Ascending aorta (tissue), 2 donors: ENCODE measurements at regions not wholly inside any gene's neighbourhood (a gene's known extent, or its start where the extent isn't known, plus 50 kb on each side); places are given as distances from the start of the nearest gene placed in this dataset.
A peak's percentile ranks its signal among the peaks of the same experiment; 100 is the strongest.

Experiments
- DNase-seq, 2 donors: peaks; one replicate each; pipeline ENCODE4 v3.0.0-alpha.2; 2019; ENCODE audit warnings: low spot score in 2 of 2
- H3K27ac ChIP-seq, 2 donors: fragments of 200-600 bp; sonication (generic); one replicate each; pipeline ENCODE4 v1.5.1; 2016 to 2017; ENCODE audit warnings: mild to moderate bottlenecking in 1 of 2
- H3K27me3 ChIP-seq: fragments of 200-600 bp; sonication (generic); one replicate; pipeline ENCODE4 v1.5.1; 2017
- H3K36me3 ChIP-seq, 2 donors: fragments of 200-600 bp; sonication (generic); one replicate each; pipeline ENCODE4 v1.5.1; 2016
- H3K4me1 ChIP-seq, 2 donors: fragments of 200-600 bp; sonication (generic); one replicate each; pipeline ENCODE4 v1.5.1; 2016 to 2017; ENCODE audit warnings: mild to moderate bottlenecking in 1 of 2
- H3K4me3 ChIP-seq, 2 donors: fragments of 200-600 bp; sonication (generic); one replicate each; pipeline ENCODE4 v1.5.1; 2016 to 2017; ENCODE audit warnings: mild to moderate bottlenecking in 1 of 2
- H3K9me3 ChIP-seq, 2 donors: fragments of 200-600 bp; sonication (generic); one replicate each; pipeline ENCODE4 v1.5.1; 2016
- intact Hi-C: fragments of 100-400 bp; cut with DNase I; formaldehyde crosslinking; loops from one replicate; pipeline ENCODE4 v1.15.1; 2023
- TF ChIP-seq, protein P1 (sequence below), 3 experiments: fragments of 200-600 bp in 2 of 3; fragments of 450-650 bp in 1 of 3; sonication (generic) in 2 of 3; IDR thresholded peaks; one replicate each; pipeline ENCODE4 v1.5.1; 2016 to 2019; ENCODE audit warnings: antibody characterized with exemption in 3 of 3, mild to moderate bottlenecking in 1 of 3, moderate library complexity in 1 of 3

DNA sequence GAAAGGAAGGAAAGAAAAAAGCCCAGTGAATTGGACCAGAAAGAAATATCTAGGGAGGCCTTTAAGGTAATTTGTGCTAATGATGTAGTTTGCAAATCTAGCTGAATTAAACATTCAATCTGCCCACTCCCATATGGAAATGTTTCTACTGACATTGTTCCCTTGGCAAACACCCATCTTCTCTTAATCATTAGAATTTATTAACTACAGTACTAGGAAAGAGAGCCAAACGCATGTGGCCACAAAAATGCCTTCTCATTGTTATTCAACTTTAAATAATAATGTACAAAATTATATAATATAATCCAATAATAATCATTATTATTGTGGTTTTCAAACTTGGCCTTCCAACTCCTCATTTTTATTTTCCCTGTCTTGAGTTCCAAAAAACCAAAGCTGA is 234.7 kb downstream of the NHLRC3 start:
- Histone ChIP-seq H3K36me3 (no peaks in the 10 kb centered on the region), H3K9me3 (no peaks in the 10 kb centered on the region), H3K27ac (no peak overlapping the region), H3K4me1 (no peaks in the 10 kb centered on the region), H3K4me3 (no peak overlapping the region), H3K27me3 (no peaks in the 10 kb centered on the region)
- DNase-seq, result no peak
- TF ChIP-seq, protein P1, sequence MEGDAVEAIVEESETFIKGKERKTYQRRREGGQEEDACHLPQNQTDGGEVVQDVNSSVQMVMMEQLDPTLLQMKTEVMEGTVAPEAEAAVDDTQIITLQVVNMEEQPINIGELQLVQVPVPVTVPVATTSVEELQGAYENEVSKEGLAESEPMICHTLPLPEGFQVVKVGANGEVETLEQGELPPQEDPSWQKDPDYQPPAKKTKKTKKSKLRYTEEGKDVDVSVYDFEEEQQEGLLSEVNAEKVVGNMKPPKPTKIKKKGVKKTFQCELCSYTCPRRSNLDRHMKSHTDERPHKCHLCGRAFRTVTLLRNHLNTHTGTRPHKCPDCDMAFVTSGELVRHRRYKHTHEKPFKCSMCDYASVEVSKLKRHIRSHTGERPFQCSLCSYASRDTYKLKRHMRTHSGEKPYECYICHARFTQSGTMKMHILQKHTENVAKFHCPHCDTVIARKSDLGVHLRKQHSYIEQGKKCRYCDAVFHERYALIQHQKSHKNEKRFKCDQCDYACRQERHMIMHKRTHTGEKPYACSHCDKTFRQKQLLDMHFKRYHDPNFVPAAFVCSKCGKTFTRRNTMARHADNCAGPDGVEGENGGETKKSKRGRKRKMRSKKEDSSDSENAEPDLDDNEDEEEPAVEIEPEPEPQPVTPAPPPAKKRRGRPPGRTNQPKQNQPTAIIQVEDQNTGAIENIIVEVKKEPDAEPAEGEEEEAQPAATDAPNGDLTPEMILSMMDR (IDR thresholded peaks at IDR 0.05), result no peak
- intact Hi-C loops, result loop anchor here (5.0 kb wide), 1 partner anchor 329 kb away; the partner anchor contains the start of gene LHFPL6

DNA sequence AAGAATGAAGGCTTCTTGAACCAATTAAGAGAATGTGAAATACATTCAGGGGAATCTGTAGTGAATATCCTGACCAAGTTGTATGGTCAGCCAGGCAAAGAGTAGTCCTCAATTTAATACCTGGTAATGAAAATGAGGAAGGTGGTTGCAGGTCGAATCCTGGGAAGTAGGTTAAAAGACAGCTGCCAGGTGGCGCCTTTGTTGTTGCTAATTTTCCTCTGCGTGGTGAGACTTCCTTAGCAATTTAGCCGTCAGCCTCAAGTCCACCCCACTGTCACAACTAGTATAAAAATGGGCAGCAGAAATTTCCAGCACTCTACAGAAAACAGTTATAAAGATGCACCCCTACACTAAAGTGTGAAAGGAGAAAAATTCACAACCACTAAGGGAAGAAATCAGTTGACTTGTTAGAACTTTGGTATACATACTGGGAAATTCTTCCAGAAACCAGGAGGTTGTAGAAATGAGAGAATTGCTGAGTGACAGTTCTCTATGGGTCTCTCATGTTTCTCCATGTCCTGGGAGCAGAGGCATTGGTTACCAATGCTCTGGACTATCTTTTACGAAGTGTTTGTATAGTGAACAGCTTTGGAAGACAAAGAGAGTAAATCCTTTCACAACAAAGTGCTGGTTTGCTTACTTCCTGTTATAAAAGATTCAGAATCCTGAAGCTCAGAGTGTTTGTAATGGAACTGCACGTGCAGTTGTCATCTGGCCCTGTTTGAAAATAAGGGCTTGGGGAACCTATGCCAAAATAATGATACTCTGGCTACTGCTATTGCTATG is 235.9 kb downstream of the NHLRC3 start:
- Histone ChIP-seq H3K27me3 (no peaks in the 10 kb centered on the region), H3K4me1 (no peaks in the 10 kb centered on the region), H3K9me3 (no peaks in the 10 kb centered on the region), H3K4me3 (no peak overlapping the region), H3K36me3 (no peaks in the 10 kb centered on the region), H3K27ac (no peak overlapping the region)
- TF ChIP-seq, protein P1 (IDR thresholded peaks at IDR 0.05), result peak in 1 of 3 experiments; percentile 30
- intact Hi-C loops, result loop anchor here (5.0 kb wide), 1 partner anchor 328 kb away; the partner anchor contains the start of gene LHFPL6
- DNase-seq, result no peak

DNA sequence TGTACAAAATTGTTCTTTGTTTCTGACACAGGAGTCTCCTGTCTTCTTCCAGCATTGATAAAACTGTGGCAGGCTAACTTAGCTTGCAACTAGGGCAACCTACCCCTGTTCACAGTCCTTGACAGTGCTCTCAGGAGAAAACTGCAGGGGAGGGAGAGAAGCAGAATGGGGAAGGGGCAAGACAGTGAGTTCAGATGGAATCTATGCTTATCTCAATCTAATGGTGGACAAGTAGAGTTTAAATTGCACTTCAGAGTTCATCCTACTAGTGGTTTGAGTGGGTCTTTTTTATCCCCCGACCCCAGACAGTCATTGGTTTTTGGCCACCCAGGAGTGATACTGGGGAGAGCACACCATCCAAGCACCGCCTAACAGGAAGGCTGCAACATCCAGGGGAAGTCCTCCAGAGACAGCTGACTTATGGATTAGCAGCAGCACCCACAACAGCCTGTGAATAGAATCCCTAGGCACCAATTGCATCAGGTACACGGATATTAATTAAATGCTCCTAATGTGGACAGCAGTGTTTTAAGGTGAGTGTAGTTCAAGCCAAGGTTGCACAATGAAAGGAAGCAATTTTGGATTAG is 236.6 kb downstream of the NHLRC3 start:
- no peaks in the 10 kb centered on the region for H3K36me3 ChIP-seq
- TF ChIP-seq, protein P1 (IDR thresholded peaks at IDR 0.05), result no peak
- H3K9me3 ChIP-seq, result no peaks in the 10 kb centered on the region
- no peaks in the 10 kb centered on the region for H3K4me1 ChIP-seq
- H3K27me3 ChIP-seq, result no peaks in the 10 kb centered on the region
- intact Hi-C loops, result loop anchor here (5.0 kb wide), 1 partner anchor 327 kb away; the partner anchor contains the start of gene LHFPL6
- H3K4me3 ChIP-seq, result no peak overlapping the region
- DNase-seq, result no peak
- H3K27ac ChIP-seq, result no peak overlapping the region

DNA sequence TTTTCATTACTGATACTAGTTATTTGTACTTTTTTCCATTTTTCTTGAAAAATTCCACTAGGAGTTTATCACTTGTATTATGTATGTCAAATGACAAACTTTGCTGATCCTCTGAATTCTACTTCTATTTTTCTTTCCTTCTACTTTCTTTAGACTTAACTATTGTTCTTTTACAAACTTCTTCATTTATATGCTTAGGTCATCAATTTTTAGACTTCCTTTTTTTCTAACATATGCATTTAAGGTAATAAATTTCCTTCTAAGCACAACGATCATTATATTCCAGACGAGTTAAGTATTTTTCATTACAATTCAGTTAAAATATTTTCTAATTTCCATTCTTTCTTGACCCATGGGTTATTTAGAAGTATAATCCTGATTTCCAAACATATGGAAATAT is 240.8 kb downstream of the NHLRC3 start:
- no peaks in the 10 kb centered on the region for H3K27me3 ChIP-seq
- H3K4me3 ChIP-seq, result no peak overlapping the region
- H3K36me3 ChIP-seq, result no peaks in the 10 kb centered on the region
- H3K9me3 ChIP-seq, result no peaks in the 10 kb centered on the region
- H3K27ac ChIP-seq, result no peak overlapping the region
- no peak for DNase-seq
- intact Hi-C loops, result no loop called here
- no peaks in the 10 kb centered on the region for H3K4me1 ChIP-seq
- TF ChIP-seq, protein P1 (IDR thresholded peaks at IDR 0.05), result no peak

DNA sequence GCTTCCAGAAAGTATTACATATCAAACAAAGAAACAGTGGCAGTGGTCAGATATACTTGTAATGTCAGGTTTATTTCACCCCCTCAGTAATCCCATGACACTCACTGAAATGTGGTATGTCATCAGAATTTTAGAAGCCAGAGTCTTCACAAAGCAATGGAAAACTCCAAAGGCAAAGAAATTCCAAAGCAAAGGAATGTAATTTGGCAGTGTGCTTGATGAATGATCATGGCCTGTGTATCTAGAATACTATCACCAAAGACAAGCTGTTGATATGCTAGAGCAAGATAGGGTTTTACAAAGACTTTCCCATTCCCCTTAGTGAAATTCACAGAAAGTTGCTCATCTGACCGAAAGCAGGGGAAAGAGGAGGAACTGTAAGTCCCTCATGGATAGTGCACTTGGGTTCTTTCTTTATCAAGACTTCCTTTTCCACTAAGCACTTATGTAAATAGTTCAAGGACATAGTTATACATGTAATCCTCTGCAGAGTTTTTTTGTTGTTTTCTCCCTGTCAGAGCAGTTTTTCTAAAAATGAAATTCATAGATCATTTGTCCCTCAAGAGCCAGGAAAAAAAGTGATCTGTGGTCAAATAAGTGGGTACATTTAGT is 243.4 kb downstream of the NHLRC3 start:
- H3K27ac ChIP-seq, result no peak overlapping the region
- TF ChIP-seq, protein P1 (IDR thresholded peaks at IDR 0.05), result no peak
- H3K4me1 ChIP-seq, result no peaks in the 10 kb centered on the region
- no peaks in the 10 kb centered on the region for H3K9me3 ChIP-seq
- H3K36me3 ChIP-seq, result no peaks in the 10 kb centered on the region
- H3K4me3 ChIP-seq, result no peak overlapping the region
- intact Hi-C loops, result no loop called here
- DNase-seq, result no peak
- no peaks in the 10 kb centered on the region for H3K27me3 ChIP-seq
